Upper lobe of left lung (tissue), 6 donors: ENCODE measurements at regions not wholly inside any gene's neighbourhood (a gene's known extent, or its start where the extent isn't known, plus 50 kb on each side); places are given as distances from the start of the nearest gene placed in this dataset.

Source experiments
- ATAC-seq, 2 donors: fragments of 200-7000 bp; cut with Tn5 transposase; one replicate each; pipeline ENCODE4 v1.9.1; 2022; ENCODE audit warnings: mild to moderate bottlenecking in 2 of 2, moderate library complexity in 2 of 2; ENCODE audit not compliant: low FRiP score in 2 of 2
- DNase-seq, 2 donors: peaks; one replicate each; pipeline ENCODE4 v3.0.0-alpha.2; 2019 to 2020
- H3K27ac ChIP-seq, 4 donors: fragments of 200-600 bp; sonication (generic); one replicate each; pipeline ENCODE4 v1.5.1; 2016 to 2019
- H3K27me3 ChIP-seq, 4 donors: fragments of 200-600 bp; sonication (generic); one replicate each; pipeline ENCODE4 v1.5.1; 2017 to 2019
- H3K36me3 ChIP-seq, 4 donors: fragments of 200-600 bp; sonication (generic); one replicate each; pipeline ENCODE4 v1.5.1; 2016 to 2019
- H3K4me1 ChIP-seq, 4 donors: fragments of 200-600 bp; sonication (generic); one replicate each; pipeline ENCODE4 v1.5.1; 2018 to 2019
- H3K4me3 ChIP-seq, 4 donors: fragments of 200-600 bp; sonication (generic); one replicate each; pipeline ENCODE4 v1.5.1; 2017 to 2019; ENCODE audit warnings: mild to moderate bottlenecking in 2 of 4, moderate library complexity in 1 of 4
- H3K9me3 ChIP-seq, 4 donors: fragments of 200-600 bp; sonication (generic); one replicate each; pipeline ENCODE4 v1.5.1; 2018 to 2019
- CTCF ChIP-seq, 6 experiments: fragments of 450-650 bp in 4 of 6; fragments of 200-600 bp in 2 of 6; sonication (generic) in 2 of 6; IDR thresholded peaks; one replicate each; pipeline ENCODE4 v1.5.1; 2016 to 2019; ENCODE audit warnings: antibody characterized with exemption in 6 of 6
- EP300 ChIP-seq, 4 donors: sonication (generic); formaldehyde crosslinking; IDR thresholded peaks; one replicate each; pipeline ENCODE4 v1.5.1; 2017; ENCODE audit warnings: antibody characterized with exemption in 4 of 4, control low read depth in 2 of 4
- POLR2A ChIP-seq, 4 donors: fragments of 450-650 bp; IDR thresholded peaks; one replicate each; pipeline ENCODE4 v1.5.1; 2016 to 2017; ENCODE audit warnings: antibody characterized with exemption in 4 of 4, mild to moderate bottlenecking in 2 of 4
- POLR2AphosphoS5 ChIP-seq, 2 donors: sonication (generic); formaldehyde crosslinking; IDR thresholded peaks; one replicate each; pipeline ENCODE4 v1.5.1; 2017; ENCODE audit warnings: antibody characterized with exemption in 2 of 2
- WGBS, 2 donors: methylation state at CpG; one replicate each; pipeline ENCODE4 v1.1.5; 2017 to 2018; 5-methylcytosine and 5-hydroxymethylcytosine counted together
- donor health status: DM: no; HTN: no; CAD: no; lungs with moderate emphysema.
- donor health status: DM: no; HTN: yes; CAD: no; lungs with severe emphysema.

DNA sequence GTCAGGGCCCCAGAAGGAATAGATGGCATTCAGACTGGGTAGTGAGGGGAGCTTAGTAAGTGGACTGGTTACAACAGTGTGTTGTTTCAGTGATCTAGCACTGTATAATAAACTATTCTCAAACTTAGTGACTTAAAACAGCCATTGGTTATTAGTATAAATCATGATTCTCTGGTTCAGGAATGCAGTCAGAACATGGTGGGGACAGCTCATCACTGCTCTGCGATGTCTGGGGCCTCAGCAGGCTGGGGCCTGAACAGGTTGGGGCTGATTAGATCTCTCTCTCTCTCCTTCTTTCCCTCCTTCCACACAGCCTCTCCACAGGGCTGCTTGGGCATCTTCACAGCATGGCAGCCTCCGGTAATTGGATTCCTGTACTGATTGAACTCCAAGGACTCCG is 160.4 kb downstream of the GATB start:
- Histone ChIP-seq H3K4me3 (no peak overlapping the region), H3K9me3 (no peaks in the 10 kb centered on the region), H3K27me3 (no peaks in the 10 kb centered on the region), H3K27ac (no peak overlapping the region), H3K4me1 (no peaks in the 10 kb centered on the region), H3K36me3 (no peaks in the 10 kb centered on the region)
- DNase-seq (no peak), ATAC-seq (peak in 1 of 2 donors; percentile 34)
- no peak for TF ChIP-seq EP300 (IDR thresholded peaks at IDR 0.05)
- TF ChIP-seq POLR2A (IDR thresholded peaks at IDR 0.05), result no peak
- no peak for TF ChIP-seq CTCF (IDR thresholded peaks at IDR 0.05)
- no peak for TF ChIP-seq POLR2AphosphoS5 (IDR thresholded peaks at IDR 0.05)
- 86 to 92% methylated on average over 3 of the region's 3 CpGs for WGBS, 2 donors

- 74 to 76% methylated on average over 2 of the region's 2 CpGs for WGBS, 2 donors
- TF ChIP-seq POLR2AphosphoS5 (IDR thresholded peaks at IDR 0.05), result no peak
- TF ChIP-seq EP300 (IDR thresholded peaks at IDR 0.05), result no peak
- no peak for TF ChIP-seq CTCF (IDR thresholded peaks at IDR 0.05)
- TF ChIP-seq POLR2A (IDR thresholded peaks at IDR 0.05), result no peak
- no peak for DNase-seq
- Histone ChIP-seq H3K27me3 (no peaks in the 10 kb centered on the region), H3K4me3 (no peak overlapping the region), H3K9me3 (no peaks in the 10 kb centered on the region), H3K36me3 (no peaks in the 10 kb centered on the region), H3K4me1 (no peaks in the 10 kb centered on the region), H3K27ac (no peak overlapping the region)
- ATAC-seq, result no peak
These were observed 157.4 kb downstream of the GATB start for GRCh38 chr4:151603377-151603776.

DNA sequence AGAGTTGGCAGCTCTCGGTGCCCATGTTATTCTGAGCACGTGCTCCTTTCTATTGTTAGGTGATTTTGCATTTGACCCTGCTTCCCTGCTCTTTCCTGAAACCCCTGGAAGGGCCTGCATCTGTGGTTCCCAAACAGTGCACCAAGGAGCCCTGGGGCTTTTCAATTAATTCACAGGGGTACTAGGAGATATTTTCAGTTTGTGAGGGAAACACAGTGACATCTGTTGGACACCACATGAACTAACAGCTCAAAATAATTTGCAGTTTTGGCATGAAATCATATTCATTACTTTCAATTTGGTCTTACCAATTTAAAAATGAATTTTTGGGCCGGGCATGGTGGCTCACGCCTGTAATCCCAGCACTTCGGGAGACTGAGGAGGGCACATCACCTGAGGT is 156.6 kb downstream of the GATB start:
- no peaks in the 10 kb centered on the region for H3K4me1 ChIP-seq
- TF ChIP-seq POLR2AphosphoS5 (IDR thresholded peaks at IDR 0.05) (no peak), EP300 (IDR thresholded peaks at IDR 0.05) (no peak), POLR2A (IDR thresholded peaks at IDR 0.05) (no peak), CTCF (IDR thresholded peaks at IDR 0.05) (peak in 2 of 6 experiments; percentile 22 to 23)
- DNase-seq (no peak), ATAC-seq (no peak)
- H3K27me3 ChIP-seq, result no peaks in the 10 kb centered on the region
- no peak overlapping the region for H3K4me3 ChIP-seq
- WGBS, 2 donors, result 72 to 75% methylated on average over 5 of the region's 5 CpGs
- no peak overlapping the region for H3K27ac ChIP-seq
- H3K9me3 ChIP-seq, result no peaks in the 10 kb centered on the region
- no peaks in the 10 kb centered on the region for H3K36me3 ChIP-seq

GRCh38 chr4:151605215-151605614 is 155.6 kb downstream of the GATB start:
- H3K27ac ChIP-seq, result no peak overlapping the region
- no peaks in the 10 kb centered on the region for H3K9me3 ChIP-seq
- H3K4me1 ChIP-seq, result no peaks in the 10 kb centered on the region
- H3K4me3 ChIP-seq, result no peak overlapping the region
- H3K27me3 ChIP-seq, result no peaks in the 10 kb centered on the region
- no peak for TF ChIP-seq POLR2AphosphoS5 (IDR thresholded peaks at IDR 0.05)
- TF ChIP-seq POLR2A (IDR thresholded peaks at IDR 0.05), result no peak
- TF ChIP-seq CTCF (IDR thresholded peaks at IDR 0.05), result no peak
- TF ChIP-seq EP300 (IDR thresholded peaks at IDR 0.05), result no peak
- DNase-seq, result no peak
- 84 to 86% methylated on average over 2 of the region's 2 CpGs for WGBS, 2 donors
- no peak for ATAC-seq
- H3K36me3 ChIP-seq, result no peaks in the 10 kb centered on the region

GRCh38 chr4:151606061-151606460 is 154.7 kb downstream of the GATB start:
- no peak overlapping the region for H3K4me3 ChIP-seq
- no peaks in the 10 kb centered on the region for H3K4me1 ChIP-seq
- H3K27ac ChIP-seq, result no peak overlapping the region
- no peaks in the 10 kb centered on the region for H3K27me3 ChIP-seq
- no peaks in the 10 kb centered on the region for H3K36me3 ChIP-seq
- H3K9me3 ChIP-seq, result no peaks in the 10 kb centered on the region
- TF ChIP-seq POLR2AphosphoS5 (IDR thresholded peaks at IDR 0.05) (no peak), POLR2A (IDR thresholded peaks at IDR 0.05) (no peak), EP300 (IDR thresholded peaks at IDR 0.05) (no peak), CTCF (IDR thresholded peaks at IDR 0.05) (no peak)
- ATAC-seq, result no peak
- 64 to 65% methylated on average over 5 of the region's 5 CpGs for WGBS, 2 donors
- no peak for DNase-seq
